ENCODE measurements at regions not wholly inside any gene's neighbourhood (a gene's known extent, or its start where the extent isn't known, plus 50 kb on each side); places are given as distances from the start of the nearest gene placed in this dataset.

DNA sequence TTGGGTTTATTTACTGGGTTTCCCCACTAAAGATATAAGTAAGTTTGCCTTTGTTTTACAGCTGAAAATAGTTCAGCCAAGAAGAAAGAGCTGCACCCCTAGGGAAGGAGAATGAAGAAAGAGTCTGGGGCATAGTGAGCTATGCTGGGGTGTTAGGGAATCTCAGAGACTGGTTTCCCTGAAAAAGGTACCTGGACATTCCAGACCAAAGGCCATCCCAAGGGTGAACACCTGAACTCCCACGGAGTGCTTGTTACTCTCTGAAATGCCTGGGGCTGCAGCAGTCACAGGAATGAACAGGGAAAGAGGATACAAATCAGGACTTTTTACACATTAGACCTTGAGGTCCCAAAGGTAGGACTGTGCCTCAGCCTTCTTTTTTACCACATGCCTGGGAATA is 337.6 kb upstream of the SLC10A2 start:
- DNase-seq: no peak
- Histone ChIP-seq H3K4me1 (replicated peaks in 1 of 2) (no peaks in the 10 kb centered on the region), H3K9me3 (replicated peaks in 1 of 3) (no peaks in the 10 kb centered on the region), H3K36me3 (replicated peaks in 1 of 2) (no peaks in the 10 kb centered on the region), H3K27me3 (no peaks in the 10 kb centered on the region), H3K27ac (no peak overlapping the region), H3K4me3 (no peak overlapping the region)
- 53 to 79% (median 74%) methylated on average over 1 of the region's 1 CpG for WGBS, 4 donors
- TF ChIP-seq POLR2A (IDR thresholded peaks at IDR 0.05): no peak
- TF ChIP-seq CTCF (IDR thresholded peaks at IDR 0.05): no peak
- intact Hi-C loops (cut with DNase I): no loop called here

- Histone ChIP-seq H3K9me3 (replicated peaks in 1 of 3) (no peaks in the 10 kb centered on the region), H3K4me3 (no peak overlapping the region), H3K36me3 (replicated peaks in 1 of 2) (no peaks in the 10 kb centered on the region), H3K4me1 (replicated peaks in 1 of 2) (no peaks in the 10 kb centered on the region), H3K27ac (no peak overlapping the region), H3K27me3 (no peaks in the 10 kb centered on the region)
- intact Hi-C loops (cut with DNase I): no loop called here
- 79 to 91% (median 87%) methylated on average over 4 of the region's 4 CpGs for WGBS, 4 donors
- TF ChIP-seq CTCF (IDR thresholded peaks at IDR 0.05): no peak
- TF ChIP-seq POLR2A (IDR thresholded peaks at IDR 0.05): no peak
- DNase-seq: no peak
Measured at GRCh38 chr13:103403148-103403740, 337.0 kb upstream of the SLC10A2 start.

DNA sequence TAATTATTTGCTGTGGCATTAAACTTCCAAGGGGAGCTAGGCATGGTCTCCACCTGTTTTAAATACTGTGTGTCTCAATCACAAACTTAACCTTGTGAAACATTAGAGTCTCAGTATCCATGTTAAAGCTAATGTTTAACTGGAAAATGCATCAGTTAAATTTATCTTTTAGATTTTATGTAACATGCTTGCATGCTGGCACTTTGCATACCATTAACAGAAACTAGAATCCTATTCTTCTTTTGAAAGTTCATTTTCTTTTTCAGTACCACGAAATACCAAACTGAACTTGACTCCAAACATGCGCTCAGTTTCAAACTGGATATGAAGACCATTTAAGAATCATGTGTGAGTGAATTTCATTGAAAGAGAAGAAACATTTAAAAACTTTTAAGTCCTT is 328.9 kb upstream of the SLC10A2 start:
- H3K9me3 ChIP-seq (replicated peaks in 1 of 3): no peaks in the 10 kb centered on the region
- TF ChIP-seq POLR2A (IDR thresholded peaks at IDR 0.05): no peak
- TF ChIP-seq CTCF (IDR thresholded peaks at IDR 0.05): no peak
- no peak overlapping the region for H3K27ac ChIP-seq
- H3K36me3 ChIP-seq (replicated peaks in 1 of 2): no peaks in the 10 kb centered on the region
- intact Hi-C loops (cut with DNase I): no loop called here
- H3K27me3 ChIP-seq: no peaks in the 10 kb centered on the region
- 76 to 85% (median 83%) methylated on average over 2 of the region's 2 CpGs for WGBS, 4 donors
- no peak for DNase-seq
- no peak overlapping the region for H3K4me3 ChIP-seq
- no peaks in the 10 kb centered on the region for H3K4me1 ChIP-seq (replicated peaks in 1 of 2)

DNA sequence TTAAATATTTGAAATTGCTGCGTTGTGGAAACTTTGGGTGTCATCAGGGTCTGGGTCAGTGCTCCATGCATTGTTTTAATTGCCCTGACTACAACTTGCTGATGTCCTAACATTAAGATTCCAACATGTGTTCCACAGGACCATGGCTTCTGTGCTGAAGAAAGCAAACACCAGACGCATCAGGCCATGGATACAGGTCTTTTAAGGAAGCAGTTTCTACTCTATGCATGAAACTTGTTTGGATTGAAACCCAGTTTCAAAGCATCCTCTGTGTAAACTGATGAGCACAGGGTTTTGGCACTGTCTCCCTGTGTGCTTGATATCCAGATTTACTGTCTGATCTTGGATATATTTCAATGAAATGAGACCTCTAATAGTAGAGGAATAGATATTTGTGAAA is 328.4 kb upstream of the SLC10A2 start:
- no peak for TF ChIP-seq CTCF (IDR thresholded peaks at IDR 0.05)
- TF ChIP-seq POLR2A (IDR thresholded peaks at IDR 0.05): no peak
- no peak for DNase-seq
- no peak overlapping the region for H3K27ac ChIP-seq
- WGBS, 4 donors: 67 to 79% (median 69%) methylated on average over 2 of the region's 2 CpGs
- H3K4me1 ChIP-seq (replicated peaks in 1 of 2): no peaks in the 10 kb centered on the region
- H3K9me3 ChIP-seq (replicated peaks in 1 of 3): no peaks in the 10 kb centered on the region
- intact Hi-C loops (cut with DNase I): no loop called here
- no peak overlapping the region for H3K4me3 ChIP-seq
- no peaks in the 10 kb centered on the region for H3K27me3 ChIP-seq
- no peaks in the 10 kb centered on the region for H3K36me3 ChIP-seq (replicated peaks in 1 of 2)
